OCI-LY7 (cell line): ENCODE measurements at regions not wholly inside any gene's neighbourhood (a gene's known extent, or its start where the extent isn't known, plus 50 kb on each side); places are given as distances from the start of the nearest gene placed in this dataset.

ENCODE experiments used
- EZH2phosphoT487 ChIP-seq: fragments of 200-600 bp; sonication (generic); IDR thresholded peaks from 2 replicates; pipeline ENCODE4 v1.6.1; 2018; ENCODE audit warnings: low read depth, borderline replicate concordance, mild to moderate bottlenecking, mixed run types, antibody characterized with exemption, low read length, moderate library complexity, mixed read lengths
- TF ChIP-seq, protein P1 (sequence below): fragments of 200-600 bp; sonication (generic); conservative IDR thresholded peaks from 2 replicates; pipeline ENCODE4 v1.5.1; 2014; ENCODE audit warnings: mild to moderate bottlenecking, antibody characterized with exemption, low read length, moderate library complexity, mixed read lengths

DNA sequence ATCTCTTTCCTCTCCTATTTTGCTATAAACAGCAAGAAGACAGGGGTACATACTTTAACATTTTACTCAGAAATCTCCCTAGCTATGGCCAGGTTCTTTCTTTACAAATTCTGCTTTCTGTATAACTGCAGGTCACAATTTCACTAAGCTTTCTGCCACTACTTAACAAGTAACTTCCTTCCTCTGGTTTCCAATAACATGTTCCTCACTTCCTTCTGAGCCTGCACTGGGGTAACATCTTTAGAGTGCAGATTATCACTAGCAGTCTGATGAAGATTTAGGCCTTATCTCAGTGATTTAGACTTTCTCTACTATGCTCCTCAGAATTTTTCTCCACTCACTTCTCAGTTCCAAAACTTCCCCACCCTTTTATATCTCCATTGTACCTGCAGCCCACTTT lies 1930.5 kb upstream of the AGA start:
- TF ChIP-seq, protein P1, sequence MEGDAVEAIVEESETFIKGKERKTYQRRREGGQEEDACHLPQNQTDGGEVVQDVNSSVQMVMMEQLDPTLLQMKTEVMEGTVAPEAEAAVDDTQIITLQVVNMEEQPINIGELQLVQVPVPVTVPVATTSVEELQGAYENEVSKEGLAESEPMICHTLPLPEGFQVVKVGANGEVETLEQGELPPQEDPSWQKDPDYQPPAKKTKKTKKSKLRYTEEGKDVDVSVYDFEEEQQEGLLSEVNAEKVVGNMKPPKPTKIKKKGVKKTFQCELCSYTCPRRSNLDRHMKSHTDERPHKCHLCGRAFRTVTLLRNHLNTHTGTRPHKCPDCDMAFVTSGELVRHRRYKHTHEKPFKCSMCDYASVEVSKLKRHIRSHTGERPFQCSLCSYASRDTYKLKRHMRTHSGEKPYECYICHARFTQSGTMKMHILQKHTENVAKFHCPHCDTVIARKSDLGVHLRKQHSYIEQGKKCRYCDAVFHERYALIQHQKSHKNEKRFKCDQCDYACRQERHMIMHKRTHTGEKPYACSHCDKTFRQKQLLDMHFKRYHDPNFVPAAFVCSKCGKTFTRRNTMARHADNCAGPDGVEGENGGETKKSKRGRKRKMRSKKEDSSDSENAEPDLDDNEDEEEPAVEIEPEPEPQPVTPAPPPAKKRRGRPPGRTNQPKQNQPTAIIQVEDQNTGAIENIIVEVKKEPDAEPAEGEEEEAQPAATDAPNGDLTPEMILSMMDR, result no peak
- TF ChIP-seq EZH2phosphoT487, result no peak
